ENCODE measurements at regions not wholly inside any gene's neighbourhood (a gene's known extent, or its start where the extent isn't known, plus 50 kb on each side); places are given as distances from the start of the nearest gene placed in this dataset.
A peak's percentile ranks its signal among the peaks of the same experiment; 100 is the strongest.

DNA sequence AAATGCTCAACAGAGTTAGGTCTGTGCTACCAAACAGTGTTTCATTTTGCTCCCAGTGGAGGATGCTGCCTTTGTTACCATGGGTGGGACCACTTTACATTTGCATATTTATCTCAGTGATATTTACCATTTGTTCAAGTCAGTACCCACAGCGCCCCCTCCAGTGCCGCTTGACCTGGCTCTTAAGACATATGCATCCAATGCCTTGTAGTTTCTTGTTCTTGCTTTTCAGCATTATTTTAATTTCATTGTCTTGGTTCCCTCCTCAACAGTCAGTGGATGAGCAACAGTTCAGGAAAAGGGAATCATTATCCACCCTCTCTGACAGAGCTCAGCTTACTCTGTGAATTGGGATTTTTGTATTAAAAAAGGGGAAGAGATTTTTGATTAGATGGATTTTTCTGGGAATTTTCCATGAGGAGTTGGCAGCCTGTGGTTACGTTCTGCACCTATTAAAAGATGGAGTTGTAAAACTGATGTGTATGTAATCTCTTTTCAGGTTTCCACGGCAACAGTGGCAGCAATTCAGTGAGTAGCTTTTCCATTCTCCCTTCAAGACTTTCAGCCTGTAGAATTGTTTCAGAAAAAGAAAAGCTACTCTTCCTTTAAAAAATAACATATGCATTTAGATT, 240.5 kb upstream of the DAAM1 start:
- no peak for DNase-seq (ENCODE audit: low spot score)

DNA sequence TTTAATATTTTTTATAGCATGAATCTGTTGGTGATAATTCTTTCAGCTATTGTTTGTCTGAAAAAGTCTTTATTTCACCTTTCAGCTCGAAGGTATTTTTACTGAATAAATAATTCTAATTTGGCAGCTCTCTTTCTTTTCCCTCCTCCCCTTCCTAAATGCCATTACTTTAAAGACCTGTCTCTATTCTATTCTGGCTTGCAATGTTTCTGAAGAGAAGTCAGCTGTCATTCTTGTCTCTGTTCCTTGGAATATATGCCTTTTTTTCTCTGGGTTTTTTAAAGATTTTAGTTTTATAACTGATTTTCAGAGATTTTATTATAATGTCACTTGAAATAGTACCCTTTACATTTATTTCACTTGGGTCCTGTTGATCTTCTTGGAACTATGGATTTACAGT, 237.9 kb upstream of the DAAM1 start:
- no peak for DNase-seq (ENCODE audit: low spot score)

DNA sequence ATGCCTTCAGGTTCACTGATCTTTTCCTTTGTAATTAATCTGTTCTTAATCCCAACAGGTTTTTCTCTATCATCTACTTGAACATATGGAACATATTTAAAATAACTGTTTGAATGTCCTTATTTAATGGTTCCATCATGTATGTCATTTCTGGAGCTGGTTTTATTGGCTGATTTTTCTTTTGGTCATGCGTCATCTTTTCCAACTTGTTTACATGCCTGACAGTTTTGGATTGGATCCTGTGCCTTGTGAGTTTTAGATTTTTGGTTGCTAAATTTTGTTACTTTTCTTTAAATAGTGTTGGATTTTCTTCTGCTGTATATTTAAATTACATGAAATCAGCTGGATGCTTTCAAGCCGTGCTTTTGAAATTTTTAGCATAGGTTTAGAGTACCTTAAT, 237.3 kb upstream of the DAAM1 start:
- no peak for DNase-seq (ENCODE audit: low spot score)

DNA sequence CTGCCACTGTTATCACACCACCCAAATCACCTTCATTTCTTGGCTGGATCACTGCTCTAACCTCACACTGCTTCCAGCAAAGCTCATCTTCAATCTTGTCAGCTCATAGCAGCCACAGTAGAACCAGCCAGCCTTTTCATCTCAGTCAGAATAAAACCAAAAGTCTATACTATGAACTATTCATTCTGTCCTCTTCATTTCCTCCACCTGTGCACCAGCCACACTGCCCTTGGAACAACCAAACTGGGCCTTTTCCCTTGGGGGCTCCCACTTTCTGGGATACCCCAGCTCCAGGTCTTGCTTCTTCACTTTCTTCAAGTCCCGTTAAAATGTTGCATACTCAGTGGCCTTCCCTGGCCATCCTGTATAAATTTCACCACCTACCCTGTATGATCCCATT, 234.4 kb upstream of the DAAM1 start:
- DNase-seq (ENCODE audit: low spot score), result no peak

DNA sequence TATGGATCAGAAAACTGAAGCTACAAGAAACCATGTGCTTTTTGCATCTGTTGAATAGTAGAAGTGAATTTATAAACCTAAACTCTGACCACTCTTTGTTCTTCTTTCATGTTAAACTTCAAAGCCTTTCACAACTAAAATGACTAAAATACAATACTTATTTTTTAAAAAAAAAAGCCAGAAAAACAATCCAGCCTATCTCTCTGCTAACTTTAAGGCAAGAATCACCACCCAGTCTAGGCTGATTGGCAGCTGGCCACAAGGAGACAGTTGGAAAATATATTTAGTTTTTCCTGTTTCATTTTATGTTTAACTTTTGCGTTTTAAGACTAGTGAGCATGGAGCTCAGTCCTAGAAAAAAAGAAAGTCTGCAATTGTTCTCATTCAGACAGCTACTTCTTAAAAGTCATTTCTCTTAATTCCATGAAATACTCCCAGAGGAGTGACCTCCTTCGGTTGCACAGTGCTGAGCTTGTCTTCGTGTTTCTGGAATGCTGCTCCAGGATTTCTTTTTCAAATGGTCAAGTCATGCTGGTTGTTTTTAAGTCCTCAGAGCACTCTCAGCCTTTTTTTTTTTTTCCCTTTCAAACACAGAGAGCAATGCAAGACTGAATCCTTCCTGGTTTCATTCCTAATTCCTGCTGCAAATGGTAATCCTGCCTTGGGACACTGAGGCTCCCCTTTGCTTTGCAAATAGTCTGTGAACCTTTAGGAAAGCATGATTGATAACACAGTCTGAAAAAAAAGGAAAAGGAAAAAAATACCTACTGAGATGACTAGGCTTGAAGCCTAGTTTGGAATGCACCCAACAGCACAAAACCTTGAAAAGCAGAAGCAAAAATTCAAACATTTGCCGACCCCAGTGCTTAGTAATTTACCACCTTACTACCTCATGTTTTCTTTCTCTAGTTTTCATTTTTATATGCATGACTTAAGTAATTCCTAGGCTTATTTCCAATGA, 233.3 kb upstream of the DAAM1 start:
- no peak for DNase-seq (ENCODE audit: low spot score)

DNA sequence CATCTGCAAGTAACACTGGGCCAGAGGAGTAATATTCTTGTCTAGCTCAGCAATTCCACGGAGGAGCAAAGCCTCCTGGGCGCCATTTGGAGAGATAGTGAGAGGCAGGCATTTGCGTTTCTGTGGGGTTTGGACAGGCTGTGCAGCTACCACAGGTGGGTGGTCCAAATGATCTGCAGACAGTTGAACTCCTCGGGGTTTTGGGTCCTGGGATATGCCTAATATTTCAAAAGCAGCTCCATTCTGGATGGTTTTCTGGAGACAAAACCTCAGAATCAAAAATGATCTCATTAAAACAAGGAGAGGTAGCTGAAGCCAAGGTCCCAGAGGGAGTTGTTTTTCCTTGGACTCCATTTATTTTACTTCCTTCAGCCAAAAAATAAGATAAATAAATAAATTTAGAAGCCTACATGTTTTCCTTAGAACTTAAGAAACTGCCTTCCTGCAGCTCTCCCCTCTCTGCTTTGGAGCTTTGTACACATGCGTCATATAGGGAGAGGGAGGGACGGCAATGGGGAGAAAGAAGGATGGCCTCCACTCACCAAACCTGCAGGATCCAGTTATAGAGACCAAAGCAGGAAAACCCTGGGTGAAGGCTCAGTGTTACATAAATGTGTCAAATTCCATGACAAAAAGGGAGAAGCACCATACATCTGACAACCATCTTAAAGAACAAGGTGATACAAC, 227.3 kb upstream of the DAAM1 start:
- DNase-seq (ENCODE audit: low spot score), result no peak

DNA sequence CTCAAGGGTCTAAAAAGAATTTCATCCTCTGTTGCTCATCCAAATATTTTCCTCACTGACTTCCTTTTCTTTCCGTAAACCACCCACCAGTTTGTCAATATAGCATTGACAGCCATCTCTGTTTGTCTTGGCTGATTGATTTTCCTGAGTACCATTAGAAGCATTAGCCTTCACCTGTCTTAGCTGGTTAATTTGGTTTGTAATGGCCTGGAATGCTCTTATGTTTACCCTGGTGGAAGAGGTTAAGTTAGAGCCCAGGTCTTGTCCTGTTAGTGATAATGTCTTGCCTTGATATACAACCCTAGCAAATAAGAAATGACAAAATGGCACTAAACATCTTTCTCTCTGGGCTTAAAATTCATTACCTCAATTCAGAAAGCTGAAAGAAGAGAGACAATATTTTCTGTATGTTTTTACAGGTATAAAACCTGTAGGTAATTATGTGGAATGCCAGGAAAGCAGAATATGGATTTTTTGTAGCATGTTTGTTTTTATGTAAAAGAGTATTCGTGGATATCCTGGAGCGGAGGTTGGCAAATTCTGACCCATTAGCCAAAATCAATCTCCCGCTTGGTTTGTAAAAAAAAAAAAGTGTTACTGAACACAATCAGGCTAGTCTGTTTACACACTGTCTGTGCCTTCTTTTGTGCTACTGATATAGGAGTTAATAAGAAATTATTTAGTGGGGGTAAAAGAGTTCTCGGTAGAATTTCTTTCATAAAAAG, 224.4 kb upstream of the DAAM1 start:
- DNase-seq (ENCODE audit: low spot score), result no peak

DNA sequence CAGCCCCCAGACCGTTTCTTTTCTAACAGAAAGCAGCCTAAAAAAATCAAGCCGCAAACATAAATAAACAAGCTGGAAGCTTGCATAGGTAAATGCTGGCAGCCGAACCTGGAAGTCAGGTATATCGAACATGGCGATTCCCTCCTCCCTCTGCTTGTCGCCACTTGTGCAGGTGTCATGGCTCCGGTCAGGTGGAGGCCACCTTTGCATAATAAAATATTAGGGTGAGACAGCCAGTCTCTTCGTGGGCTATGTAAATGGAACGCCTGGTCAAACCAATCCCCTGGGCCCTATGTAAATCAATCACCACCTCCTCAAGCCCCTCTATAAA, 223.9 kb upstream of the DAAM1 start:
- DNase-seq (ENCODE audit: low spot score), result no peak

DNA sequence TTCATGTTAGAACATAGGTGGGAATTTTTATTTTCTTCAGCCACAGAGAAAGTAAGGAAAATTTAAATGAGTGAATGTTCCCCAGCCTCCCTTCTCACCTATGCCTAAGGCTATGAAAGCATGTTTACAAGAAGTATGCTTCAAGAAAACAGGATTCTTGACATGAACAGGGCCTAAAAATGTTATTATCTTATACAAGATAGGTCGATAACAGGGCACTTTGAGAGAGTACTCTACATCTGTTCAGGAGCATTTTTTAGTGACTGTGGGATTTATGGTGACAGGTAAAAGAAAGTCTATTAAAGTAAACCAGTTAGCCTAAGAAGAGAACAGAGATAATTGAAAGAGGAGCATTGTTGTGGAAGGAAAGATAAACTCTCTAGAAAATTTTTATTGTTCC, 222.9 kb upstream of the DAAM1 start:
- DNase-seq (ENCODE audit: low spot score), result no peak

DNA sequence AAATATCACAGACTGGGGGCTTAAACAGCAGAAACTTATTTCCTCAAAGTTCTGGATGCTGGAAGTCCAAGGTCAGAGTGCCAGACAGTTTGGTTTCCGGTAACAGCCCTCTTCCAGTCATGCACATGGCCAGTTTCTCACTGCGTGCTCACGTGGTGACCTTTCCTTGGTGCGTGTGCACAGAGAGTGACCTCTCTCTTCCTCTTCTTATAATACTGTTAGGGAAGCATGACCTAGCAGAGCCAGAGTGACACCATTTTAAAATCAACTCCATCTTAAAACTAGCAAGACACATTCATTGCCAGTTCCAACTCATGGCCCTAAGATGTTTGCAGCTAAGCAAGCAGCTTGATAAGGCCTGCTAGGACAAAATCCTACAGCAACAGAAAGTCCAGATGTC, 221.5 kb upstream of the DAAM1 start:
- DNase-seq (ENCODE audit: low spot score), result no peak

DNA sequence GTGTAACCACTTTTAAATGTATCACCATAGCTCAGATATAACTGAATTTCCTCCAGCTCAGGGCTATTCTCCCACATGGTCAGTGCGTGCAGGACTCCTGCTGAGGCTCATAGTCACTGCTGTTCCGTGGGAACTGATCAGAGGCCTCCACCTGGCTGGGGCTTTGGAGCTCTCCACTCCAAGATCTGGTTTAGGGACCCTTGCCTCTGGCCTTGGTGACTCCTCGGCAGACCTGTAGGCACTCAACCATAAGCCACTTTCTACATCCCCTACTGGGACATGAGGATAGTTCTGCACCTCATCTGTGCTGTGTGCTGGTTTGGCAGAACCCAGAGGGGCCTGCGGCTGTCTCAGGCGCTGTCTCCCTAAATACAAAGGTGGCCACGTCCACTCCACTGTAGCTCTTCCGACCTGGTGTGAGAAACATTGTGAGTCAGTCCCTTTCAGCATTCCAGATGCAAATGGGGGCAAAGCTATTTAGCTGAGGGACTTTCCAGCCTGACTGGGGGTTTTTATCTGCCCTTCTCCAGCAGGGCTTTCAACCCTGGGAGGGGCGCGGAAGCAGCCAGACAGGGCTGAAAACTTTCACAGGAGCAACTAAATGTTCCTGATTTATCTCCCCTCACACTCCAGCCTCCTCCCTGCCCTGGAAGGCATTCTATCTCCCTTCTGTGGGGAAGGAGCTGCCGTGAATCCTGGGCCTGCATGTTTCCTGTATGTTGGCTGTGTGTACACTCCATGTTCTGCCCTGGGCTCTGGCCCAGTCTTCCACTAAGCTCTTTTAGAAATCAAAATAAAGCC, 218.3 kb upstream of the DAAM1 start:
- DNase-seq (ENCODE audit: low spot score), result no peak

DNA sequence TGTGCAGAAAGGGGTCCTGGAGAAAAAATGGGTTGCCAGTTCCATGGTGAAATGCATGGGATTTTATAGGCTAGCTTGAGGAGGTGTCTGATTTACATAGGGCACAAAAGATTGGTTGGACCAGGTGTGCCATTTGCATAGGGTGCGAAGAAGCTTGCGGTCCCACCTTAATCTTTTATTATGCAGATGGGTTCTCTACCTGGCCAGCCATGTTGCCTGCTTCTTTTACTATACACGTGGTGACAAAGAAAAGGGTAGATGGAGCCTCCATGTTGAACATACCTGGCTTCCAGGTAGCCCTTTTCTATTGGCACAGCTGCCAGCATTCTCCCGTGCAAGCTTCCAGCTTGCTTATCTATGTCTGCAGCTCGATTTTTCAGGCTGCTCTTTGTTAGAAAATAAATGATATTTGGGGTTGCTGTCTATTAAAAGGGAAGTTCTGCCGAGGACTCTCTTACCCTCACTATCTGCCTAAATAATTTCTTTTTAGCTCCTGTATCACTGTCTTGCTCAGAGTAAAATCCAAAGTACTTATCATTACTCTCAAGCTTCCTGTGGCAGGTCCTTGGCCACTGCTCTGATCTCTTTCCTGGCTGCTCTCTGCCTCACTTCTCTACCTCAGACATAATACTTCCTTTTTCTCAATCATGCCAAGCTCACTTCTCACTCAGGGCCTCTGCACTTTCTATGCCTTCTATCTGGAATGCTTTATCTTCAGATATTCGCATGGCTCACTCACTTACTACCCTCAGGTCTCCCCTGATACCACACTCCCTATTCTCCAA, 216.0 kb upstream of the DAAM1 start:
- no peak for DNase-seq (ENCODE audit: low spot score)

DNA sequence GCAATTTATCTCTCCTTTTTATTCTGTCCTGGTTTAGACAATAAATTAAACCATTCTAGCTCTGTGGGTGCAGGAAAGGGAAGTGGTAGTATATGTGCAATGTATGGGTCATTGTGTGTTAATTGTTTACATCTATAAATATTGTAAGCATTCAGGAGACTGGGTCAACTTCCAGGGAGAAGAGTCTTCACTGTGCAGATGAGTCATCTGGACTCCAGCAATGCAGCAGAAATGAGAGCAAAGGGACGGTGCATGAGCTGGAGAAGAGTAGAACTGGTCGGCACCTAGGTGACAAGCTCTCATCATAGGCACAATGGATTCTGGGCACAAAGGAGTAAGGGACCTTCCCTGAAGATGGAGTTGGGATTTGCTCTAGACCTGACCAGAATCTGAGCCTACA, 211.1 kb upstream of the DAAM1 start:
- DNase-seq (ENCODE audit: low spot score), result peak; percentile 12

DNA sequence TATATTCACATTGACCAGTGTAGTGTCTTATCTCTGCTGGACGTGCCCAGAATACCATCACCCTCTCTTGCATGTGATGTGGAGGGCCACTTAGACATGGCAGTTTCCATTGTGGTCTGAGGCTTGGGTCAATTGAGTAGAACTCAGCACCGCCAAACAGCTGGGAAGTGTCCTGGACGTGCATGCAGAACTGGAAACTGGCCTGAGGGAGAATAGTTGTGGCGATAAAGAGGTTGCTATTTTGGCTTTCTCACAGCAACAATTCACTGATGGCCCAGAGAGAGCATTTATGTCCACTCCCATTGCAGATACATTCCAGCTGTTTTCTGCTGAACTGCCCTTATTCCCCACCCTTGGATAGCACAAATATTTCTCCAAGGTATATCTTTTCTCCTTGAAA, 210.1 kb upstream of the DAAM1 start:
- DNase-seq (ENCODE audit: low spot score), result peak; percentile 22

DNA sequence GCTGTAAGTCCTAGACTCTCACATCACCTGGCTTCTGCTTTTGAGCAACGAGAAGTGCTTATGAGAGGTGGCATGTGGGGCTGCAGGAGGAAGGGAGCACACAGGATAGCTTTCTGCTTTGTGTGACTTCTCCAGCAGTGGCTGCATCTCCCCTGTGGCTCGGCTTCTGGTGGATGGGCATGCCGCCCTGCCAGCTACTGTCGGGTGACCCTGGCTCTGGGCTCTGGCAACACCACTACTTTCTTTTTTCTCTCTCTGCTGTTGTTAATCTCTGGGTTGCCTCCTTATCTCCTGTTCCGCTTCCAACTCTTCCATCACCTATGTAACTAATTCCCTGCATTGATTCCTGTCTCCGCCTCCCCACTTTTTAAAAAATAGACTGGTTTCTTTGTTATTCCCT, 209.1 kb upstream of the DAAM1 start:
- DNase-seq (ENCODE audit: low spot score), result no peak

DNA sequence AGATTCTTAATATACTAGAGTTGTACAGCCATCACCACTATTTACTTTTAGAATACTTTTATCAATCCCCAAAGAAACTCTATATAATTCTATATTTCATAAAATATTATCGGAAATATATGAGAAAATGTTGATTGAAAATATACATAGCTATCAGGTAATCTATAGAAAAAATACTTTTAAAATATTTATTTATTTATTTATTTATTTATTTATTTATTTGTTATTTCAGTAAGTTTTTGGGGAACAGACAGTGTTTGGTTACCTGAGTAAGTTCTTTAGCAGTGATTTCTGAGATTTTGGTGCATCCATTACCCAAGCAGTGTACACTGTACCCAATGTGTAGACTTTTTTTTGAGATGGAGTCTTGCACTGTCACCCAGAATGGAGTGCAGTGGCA, 206.6 kb upstream of the DAAM1 start:
- no peak for DNase-seq (ENCODE audit: low spot score)

DNA sequence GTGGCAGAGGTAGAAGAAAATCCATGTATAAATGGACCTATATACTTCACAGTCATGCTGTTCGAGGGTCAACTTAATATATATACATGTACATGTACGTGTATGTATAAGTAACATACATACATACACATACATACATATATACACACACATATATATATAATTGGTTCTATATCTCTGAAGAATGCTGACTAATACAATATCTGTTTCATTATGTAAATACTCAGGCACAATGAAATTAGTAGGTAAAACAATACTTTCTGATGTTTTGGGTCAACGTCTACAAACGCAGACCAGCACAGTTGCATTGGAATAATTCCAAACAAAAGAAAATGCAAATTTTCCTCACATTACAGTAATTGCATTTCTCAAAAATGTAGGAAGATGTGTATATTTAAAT, 202.7 kb upstream of the DAAM1 start:
- DNase-seq (ENCODE audit: low spot score), result no peak

DNA sequence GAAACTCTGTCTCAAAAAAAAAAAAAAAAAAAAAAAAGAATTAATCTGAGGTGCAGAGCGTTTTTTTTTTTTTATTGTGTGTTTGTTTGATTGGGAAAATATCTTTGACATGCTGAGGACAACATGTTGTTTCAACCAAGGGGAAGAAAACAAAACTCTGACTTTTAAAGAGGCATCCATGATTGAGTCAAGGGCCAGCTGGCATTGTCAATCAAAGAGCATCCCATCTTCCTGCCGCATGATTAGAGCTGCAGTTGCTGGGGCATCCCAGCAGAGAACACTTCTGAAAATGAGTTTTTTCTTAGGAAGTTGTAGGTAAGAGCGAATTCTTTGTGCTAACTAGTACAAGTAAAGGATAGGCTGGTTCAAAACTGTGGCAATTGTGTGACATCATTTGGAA, 200.9 kb upstream of the DAAM1 start:
- no peak for DNase-seq (ENCODE audit: low spot score)

DNA sequence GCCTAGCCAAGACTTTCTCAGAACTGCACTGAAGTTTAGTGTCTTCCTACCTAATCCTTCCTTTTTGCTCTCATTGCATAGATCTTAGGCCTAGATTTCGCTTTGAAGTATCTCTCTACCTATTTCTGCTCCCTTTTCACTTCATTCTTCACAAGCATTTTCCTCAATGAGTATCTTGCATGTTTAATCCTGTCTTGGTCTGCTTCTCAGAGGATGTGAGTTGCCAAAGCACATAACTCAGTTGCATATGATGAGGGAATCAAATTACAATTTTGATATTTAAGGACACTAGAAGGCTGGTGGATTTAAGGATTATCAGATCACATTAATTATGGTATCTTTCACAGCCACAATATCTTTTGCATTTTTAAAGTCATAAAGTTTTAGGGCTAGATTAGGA, 195.5 kb upstream of the DAAM1 start:
- no peak for DNase-seq (ENCODE audit: low spot score)

DNA sequence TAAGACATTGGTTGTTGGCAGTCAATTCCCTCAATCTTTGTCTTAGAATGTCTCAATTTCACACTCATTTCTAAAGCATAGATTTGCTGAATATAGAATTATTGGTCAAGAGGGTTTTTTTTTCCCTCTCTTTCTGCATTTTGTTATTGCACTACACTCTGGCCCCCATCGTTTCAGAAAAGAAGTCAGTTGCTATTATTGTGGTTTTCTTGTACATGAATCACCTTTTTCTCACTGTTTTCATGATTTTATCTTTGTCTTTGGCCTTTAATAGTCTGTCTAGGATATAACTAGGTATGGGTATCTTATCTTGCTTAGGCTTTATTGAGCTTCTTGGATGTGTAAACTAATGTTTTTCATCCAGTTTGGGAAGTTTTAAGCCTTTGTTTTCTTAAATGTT, 194.3 kb upstream of the DAAM1 start:
- DNase-seq (ENCODE audit: low spot score), result no peak

DNA sequence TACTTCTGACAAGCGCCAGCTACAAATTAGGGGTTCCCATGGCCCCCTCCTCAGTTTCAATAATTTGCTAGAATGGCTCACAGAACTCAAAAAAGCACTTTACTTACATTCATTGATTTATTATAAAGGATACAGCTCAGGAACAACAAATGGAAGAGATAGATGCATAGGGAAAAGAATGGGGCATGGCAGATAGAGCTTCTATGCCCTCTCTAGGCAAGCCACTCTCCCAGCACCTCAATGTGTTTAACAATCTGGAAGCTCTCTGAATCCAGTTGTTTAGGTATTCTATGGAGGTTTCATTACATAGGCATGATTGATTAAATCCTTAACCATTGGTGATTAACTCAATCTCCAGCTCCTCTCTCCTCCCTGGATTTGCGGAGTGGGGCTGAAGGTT, 184.5 kb upstream of the DAAM1 start:
- DNase-seq (ENCODE audit: low spot score), result no peak
